IMR-90 (cell line): ENCODE measurements at regions not wholly inside any gene's neighbourhood (a gene's known extent, or its start where the extent isn't known, plus 50 kb on each side); places are given as distances from the start of the nearest gene placed in this dataset.

Experiments used
- ATAC-seq: fragments of 200-7000 bp; cut with Tn5 transposase; 2 replicates; pipeline ENCODE4 v1.9.1; 2020; ENCODE audit warnings: low read depth, mild to moderate bottlenecking, moderate library complexity
- BruUV-seq: library from RNA; stranded (reverse); fragments of 400-500 nt; replicated peaks from 2 replicates; lab custom pipeline; 2021; lab: Mats Ljungman, UMichigan
- CTCF ChIA-PET: fragments of 300-600 bp; formaldehyde crosslinking; extraction: SDS; loops from one replicate; lab custom pipeline; 2021; ENCODE audit warnings: antibody characterized with exemption; lab: Yijun Ruan, JAX
- POLR2A ChIA-PET: fragments of 300-600 bp; sonication (Branson Sonifier 250); formaldehyde crosslinking; loops from one replicate; lab custom pipeline; 2022; ENCODE audit warnings: antibody characterized with exemption; ENCODE audit not compliant: unreplicated experiment; lab: Charles Lee
- DNase-seq: peaks from one replicate; pipeline ENCODE4 v3.0.0; 2013
- H2AFZ ChIP-seq: replicated peaks from 2 replicates; pipeline ENCODE3; 2013; ENCODE audit warnings: low read length, mild to moderate bottlenecking; ENCODE audit not compliant: poor library complexity
- H2AK5ac ChIP-seq: 2 replicates; pipeline ENCODE4 v1.6.1; 2013; ENCODE audit warnings: low read depth, low read length, inconsistent platforms
- H2AK9ac ChIP-seq: replicated peaks from 2 replicates; pipeline ENCODE3; 2013; ENCODE audit warnings: mild to moderate bottlenecking, low read depth, low read length, moderate library complexity; ENCODE audit not compliant: poor library complexity
- H2BK120ac ChIP-seq: 2 replicates; pipeline ENCODE4 v1.6.1; 2013; ENCODE audit warnings: low read depth, low read length, inconsistent platforms
- H2BK15ac ChIP-seq: 3 replicates; pipeline ENCODE4 v1.6.1; 2013; ENCODE audit warnings: low read depth, low read length, inconsistent platforms
- H2BK20ac ChIP-seq: 2 replicates; pipeline ENCODE4 v1.6.1; 2013; ENCODE audit warnings: low read depth, mild to moderate bottlenecking, inconsistent platforms, low read length, moderate library complexity
- H2BK5ac ChIP-seq: 2 replicates; pipeline ENCODE4 v1.6.1; 2013; ENCODE audit warnings: mild to moderate bottlenecking, low read depth, low read length, inconsistent platforms; ENCODE audit not compliant: poor library complexity, severe bottlenecking
- H3K14ac ChIP-seq: replicated peaks from 2 replicates; pipeline ENCODE4 v1.6.1; 2013; ENCODE audit warnings: low read depth, low read length, inconsistent platforms
- H3K18ac ChIP-seq: 2 replicates; pipeline ENCODE4 v1.6.1; 2013; ENCODE audit warnings: low read depth, low read length, control low read depth
- H3K23ac ChIP-seq: 2 replicates; pipeline ENCODE4 v1.6.1; 2013; ENCODE audit warnings: low read depth, low read length, inconsistent platforms
- H3K27ac ChIP-seq: 2 replicates; pipeline ENCODE4 v1.5.1; 2013; ENCODE audit warnings: mild to moderate bottlenecking, control low read depth, low read length; ENCODE audit not compliant: insufficient read depth
- H3K27me3 ChIP-seq: 2 replicates; pipeline ENCODE4 v1.6.1; 2013; ENCODE audit warnings: low read length; ENCODE audit not compliant: control insufficient read depth, insufficient read depth
- H3K36me3 ChIP-seq: 2 replicates; pipeline ENCODE4 v1.6.1; 2013; ENCODE audit warnings: low read length, mixed read lengths; ENCODE audit not compliant: control insufficient read depth, insufficient read depth
- H3K4ac ChIP-seq: 2 replicates; pipeline ENCODE4 v1.6.1; 2013; ENCODE audit warnings: low read depth, low read length, inconsistent platforms
- H3K4me1 ChIP-seq: 2 replicates; pipeline ENCODE4 v1.6.1; 2013; ENCODE audit warnings: low read length, mixed read lengths; ENCODE audit not compliant: control insufficient read depth, insufficient read depth
- H3K4me2 ChIP-seq: 2 replicates; pipeline ENCODE4 v1.6.1; 2013; ENCODE audit warnings: low read depth, mild to moderate bottlenecking, control low read depth, low read length, moderate library complexity
- H3K4me3 ChIP-seq: 2 replicates; pipeline ENCODE4 v1.5.1; 2013; ENCODE audit warnings: low read depth, mild to moderate bottlenecking, control low read depth, low read length, moderate library complexity; ENCODE audit not compliant: insufficient read depth
- H3K56ac ChIP-seq: 2 replicates; pipeline ENCODE4 v1.6.1; 2013; ENCODE audit warnings: low read length, inconsistent platforms; ENCODE audit not compliant: insufficient read depth; ENCODE audit errors: extremely low read depth
- H3K79me1 ChIP-seq, 2 experiments: 2 replicates each; pipeline ENCODE4 v1.6.1; 2013; ENCODE audit warnings: low read length in 2 of 2, inconsistent platforms in 1 of 2, low read depth in 1 of 2
- H3K9ac ChIP-seq: 2 replicates; pipeline ENCODE4 v1.6.1; 2013; ENCODE audit warnings: low read depth, low read length, control low read depth
- H3K9me1 ChIP-seq: 2 replicates; pipeline ENCODE4 v1.6.1; 2013; ENCODE audit warnings: low read length, inconsistent platforms; ENCODE audit not compliant: insufficient read depth
- H3K9me3 ChIP-seq: 2 replicates; pipeline ENCODE4 v1.6.1; 2013; ENCODE audit warnings: low read length; ENCODE audit not compliant: control insufficient read depth, insufficient read depth
- H4K20me1 ChIP-seq: 2 replicates; pipeline ENCODE4 v1.6.1; 2013; ENCODE audit warnings: low read length, inconsistent platforms; ENCODE audit not compliant: insufficient read depth
- H4K5ac ChIP-seq: 2 replicates; pipeline ENCODE4 v1.6.1; 2013; ENCODE audit warnings: mild to moderate bottlenecking, low read depth, low read length, control low read depth
- H4K8ac ChIP-seq, 2 experiments: 2 replicates each; pipeline ENCODE4 v1.6.1; 2013; ENCODE audit warnings: low read depth in 2 of 2, low read length in 2 of 2, control low read depth in 1 of 2, inconsistent platforms in 1 of 2
- H4K91ac ChIP-seq: 2 replicates; pipeline ENCODE4 v1.6.1; 2013; ENCODE audit warnings: low read depth, low read length, inconsistent platforms; ENCODE audit not compliant: insufficient read depth
- BHLHE40 ChIP-seq: fragments of 150-350 bp; IDR thresholded peaks from 2 replicates; pipeline ENCODE4 v1.6.1; 2016; ENCODE audit warnings: mild to moderate bottlenecking, low read depth, low read length
- CEBPB ChIP-seq: IDR thresholded peaks from 2 replicates; pipeline ENCODE4 v1.6.1; 2012; ENCODE audit warnings: low read depth, low read length, improper control_type of control experiment
- CHD1 ChIP-seq: IDR thresholded peaks from 2 replicates; pipeline ENCODE4 v1.6.1; 2012; ENCODE audit warnings: low read depth, low read length, improper control_type of control experiment
- FOS ChIP-seq: fragments of 150-350 bp; IDR thresholded peaks from 2 replicates; pipeline ENCODE4 v1.6.1; 2016; ENCODE audit warnings: low read depth, low read length
- MAFK ChIP-seq: IDR thresholded peaks from 2 replicates; pipeline ENCODE4 v1.6.1; 2012; ENCODE audit warnings: low read depth, low read length, improper control_type of control experiment
- MAZ ChIP-seq: IDR thresholded peaks from 2 replicates; pipeline ENCODE4 v1.6.1; 2012; ENCODE audit warnings: low read depth, mild to moderate bottlenecking, low read length, improper control_type of control experiment, moderate library complexity, borderline replicate concordance
- MXI1 ChIP-seq: IDR thresholded peaks from 2 replicates; pipeline ENCODE4 v1.6.1; 2012; ENCODE audit warnings: low read depth, mild to moderate bottlenecking, low read length, moderate library complexity, borderline replicate concordance
- NFE2L2 ChIP-seq: fragments of 150-350 bp; IDR thresholded peaks from 2 replicates; pipeline ENCODE4 v1.6.1; 2016; ENCODE audit warnings: low read depth, mild to moderate bottlenecking, low read length
- POLR2A ChIP-seq: IDR thresholded peaks from 2 replicates; pipeline ENCODE4 v1.6.1; 2012; ENCODE audit warnings: mild to moderate bottlenecking, low read depth, low read length
- RAD21 ChIP-seq: IDR thresholded peaks from 2 replicates; pipeline ENCODE4 v1.6.1; 2012; ENCODE audit warnings: low read length, improper control_type of control experiment
- RCOR1 ChIP-seq: IDR thresholded peaks from 2 replicates; pipeline ENCODE4 v1.6.1; 2012; ENCODE audit warnings: mild to moderate bottlenecking, low read length, improper control_type of control experiment; ENCODE audit not compliant: insufficient replicate concordance
- RFX5 ChIP-seq: IDR thresholded peaks from 2 replicates; pipeline ENCODE4 v1.8.0; 2012; ENCODE audit warnings: low read depth, mild to moderate bottlenecking, low read length, moderate library complexity
- SMC3 ChIP-seq: fragments of 150-350 bp; IDR thresholded peaks from 2 replicates; pipeline ENCODE4 v1.6.1; 2016; ENCODE audit warnings: low read depth, mild to moderate bottlenecking, antibody characterized with exemption, low read length, moderate library complexity
- WGBS, 2 experiments: methylation state at CpG; one replicate each; pipeline versions ENCODE4 v1.1.5 to v1.1.7; 2013; ENCODE audit warnings: missing lambda C conversion rate in 2 of 2; ENCODE audit not compliant: insufficient read length in 1 of 2; ENCODE audit errors: extremely low coverage in 2 of 2; 5-methylcytosine and 5-hydroxymethylcytosine counted together
- dilution Hi-C: fragments of 300-500 bp; cut with HindIII; formaldehyde crosslinking; loops from one replicate; pipeline ENCODE4 v1.14.3; 2018; ENCODE audit warnings: low sequenced_read_pairs; ENCODE audit not compliant: unreplicated experiment
- in situ Hi-C: fragments of 300-500 bp; cut with MboI; formaldehyde crosslinking; loops from 3 replicates; pipeline ENCODE4 v1.14.3; 2019; ENCODE audit warnings: low sequenced_read_pairs, inconsistent platforms, mixed read lengths
- intact Hi-C: fragments of 100-400 bp; cut with micrococcal nuclease; formaldehyde crosslinking; loops from 2 replicates; pipeline ENCODE4 v1.10.0; 2022
- TF ChIP-seq, protein P1 (sequence below): fragments of 150-350 bp; IDR thresholded peaks from 2 replicates; pipeline ENCODE4 v1.6.1; 2016; ENCODE audit warnings: low read depth, mild to moderate bottlenecking, low read length, moderate library complexity, borderline replicate concordance
- TF ChIP-seq, protein P2 (sequence below): fragments of 150-350 bp; IDR thresholded peaks from 2 replicates; pipeline ENCODE4 v1.6.1; 2017; ENCODE audit warnings: mild to moderate bottlenecking, antibody characterized with exemption, low read length, low read depth
- TF ChIP-seq, protein P3 (sequence below): conservative IDR thresholded peaks from 2 replicates; pipeline ENCODE4 v1.5.1; 2012; ENCODE audit warnings: mild to moderate bottlenecking, low read depth, low read length, improper control_type of control experiment

DNA sequence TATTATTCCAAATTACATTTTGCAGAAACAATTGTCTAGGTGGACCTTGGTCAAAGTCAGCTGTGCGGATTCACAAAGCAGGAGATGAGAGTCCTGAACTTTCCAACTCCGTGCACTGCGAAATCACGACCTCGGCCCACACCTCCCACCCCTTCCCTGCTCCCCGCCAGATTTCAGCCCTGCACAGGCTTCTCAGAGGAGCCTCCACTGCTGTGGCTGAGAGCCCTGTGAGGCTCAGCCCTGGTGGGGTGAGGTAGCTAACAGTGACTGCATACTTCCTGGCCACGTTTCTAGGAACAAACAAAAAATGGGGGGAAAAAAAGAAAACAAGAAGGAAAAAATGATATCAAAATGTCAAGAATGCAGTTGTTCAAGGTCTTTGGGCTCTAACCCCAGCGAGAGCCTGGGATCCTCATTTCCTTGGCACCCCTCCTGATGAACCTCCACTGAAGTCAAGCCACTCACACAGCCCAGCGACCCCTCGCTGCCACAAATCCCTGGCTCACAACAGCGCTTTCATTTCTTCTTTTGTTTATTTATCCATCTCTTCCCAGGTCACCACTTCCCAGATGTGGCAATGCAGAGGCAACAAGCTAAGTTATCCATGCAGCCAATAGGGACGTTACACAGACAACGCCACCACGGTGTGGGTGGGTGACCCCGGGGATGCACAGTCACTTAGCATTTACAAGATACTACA lies 729.7 kb upstream of the ID2 start:
- peaks cover 6% of the 10 kb centered on the region for H3K27me3 ChIP-seq
- ATAC-seq: no peak; the same call in none of the 2 replicates
- no peak overlapping the region for H2BK5ac ChIP-seq
- WGBS, 2 experiments: 6% methylated on average over 3 of the region's 15 CpGs; no CpG with 5 or more reads in 1 of the 2 experiments
- BruUV-seq: no TSS peak
- H3K56ac ChIP-seq: no peak overlapping the region
- no peak overlapping the region for H3K14ac ChIP-seq
- no peak overlapping the region for H2AK9ac ChIP-seq
- no peak overlapping the region for H2AK5ac ChIP-seq
- H4K91ac ChIP-seq: no peak overlapping the region
- no peaks in the 10 kb centered on the region for H4K20me1 ChIP-seq
- ChIA-PET CTCF (interaction anchor here (1.2 kb wide), 1 partner anchor 11 kb away, joined by 3 read pairs; no protein-coding TSS in a partner anchor), POLR2A (no interaction called here)
- H3K4me1 ChIP-seq: no peaks in the 10 kb centered on the region
- no peak overlapping the region for H4K8ac ChIP-seq
- H3K18ac ChIP-seq: no peak overlapping the region
- H3K9me3 ChIP-seq: no peaks in the 10 kb centered on the region
- H3K36me3 ChIP-seq: no peaks in the 10 kb centered on the region
- H4K5ac ChIP-seq: no peak overlapping the region
- intact Hi-C loops: no loop called here
- H2BK15ac ChIP-seq: no peak overlapping the region
- no peak overlapping the region for H3K4me3 ChIP-seq
- H3K27ac ChIP-seq: no peak overlapping the region
- H3K4me2 ChIP-seq: peak overlapping the region; percentile 7; the same call in 1 of the 2 replicates
- no peaks in the 10 kb centered on the region for H3K9me1 ChIP-seq
- no peak overlapping the region for H3K4ac ChIP-seq
- no peak overlapping the region for H3K23ac ChIP-seq
- in situ Hi-C loops: no loop called here
- no peak for DNase-seq
- no peak overlapping the region for H2AFZ ChIP-seq
- no peak overlapping the region for H2BK120ac ChIP-seq
- H3K9ac ChIP-seq: no peak overlapping the region
- no peak overlapping the region for H2BK20ac ChIP-seq
- dilution Hi-C loops: no loop called here
- H3K79me1 ChIP-seq: no peaks in the 10 kb centered on the region
- TF ChIP-seq, protein P1, sequence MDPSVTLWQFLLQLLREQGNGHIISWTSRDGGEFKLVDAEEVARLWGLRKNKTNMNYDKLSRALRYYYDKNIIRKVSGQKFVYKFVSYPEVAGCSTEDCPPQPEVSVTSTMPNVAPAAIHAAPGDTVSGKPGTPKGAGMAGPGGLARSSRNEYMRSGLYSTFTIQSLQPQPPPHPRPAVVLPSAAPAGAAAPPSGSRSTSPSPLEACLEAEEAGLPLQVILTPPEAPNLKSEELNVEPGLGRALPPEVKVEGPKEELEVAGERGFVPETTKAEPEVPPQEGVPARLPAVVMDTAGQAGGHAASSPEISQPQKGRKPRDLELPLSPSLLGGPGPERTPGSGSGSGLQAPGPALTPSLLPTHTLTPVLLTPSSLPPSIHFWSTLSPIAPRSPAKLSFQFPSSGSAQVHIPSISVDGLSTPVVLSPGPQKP: no peak
- no peak for TF ChIP-seq CEBPB
- no peak for TF ChIP-seq RCOR1
- no peak for TF ChIP-seq SMC3
- TF ChIP-seq RAD21: no peak
- TF ChIP-seq MXI1: no peak
- TF ChIP-seq, protein P2, sequence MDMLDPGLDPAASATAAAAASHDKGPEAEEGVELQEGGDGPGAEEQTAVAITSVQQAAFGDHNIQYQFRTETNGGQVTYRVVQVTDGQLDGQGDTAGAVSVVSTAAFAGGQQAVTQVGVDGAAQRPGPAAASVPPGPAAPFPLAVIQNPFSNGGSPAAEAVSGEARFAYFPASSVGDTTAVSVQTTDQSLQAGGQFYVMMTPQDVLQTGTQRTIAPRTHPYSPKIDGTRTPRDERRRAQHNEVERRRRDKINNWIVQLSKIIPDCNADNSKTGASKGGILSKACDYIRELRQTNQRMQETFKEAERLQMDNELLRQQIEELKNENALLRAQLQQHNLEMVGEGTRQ: no peak
- TF ChIP-seq MAFK: no peak
- TF ChIP-seq RFX5: no peak
- no peak for TF ChIP-seq NFE2L2
- no peak for TF ChIP-seq FOS
- TF ChIP-seq, protein P3, sequence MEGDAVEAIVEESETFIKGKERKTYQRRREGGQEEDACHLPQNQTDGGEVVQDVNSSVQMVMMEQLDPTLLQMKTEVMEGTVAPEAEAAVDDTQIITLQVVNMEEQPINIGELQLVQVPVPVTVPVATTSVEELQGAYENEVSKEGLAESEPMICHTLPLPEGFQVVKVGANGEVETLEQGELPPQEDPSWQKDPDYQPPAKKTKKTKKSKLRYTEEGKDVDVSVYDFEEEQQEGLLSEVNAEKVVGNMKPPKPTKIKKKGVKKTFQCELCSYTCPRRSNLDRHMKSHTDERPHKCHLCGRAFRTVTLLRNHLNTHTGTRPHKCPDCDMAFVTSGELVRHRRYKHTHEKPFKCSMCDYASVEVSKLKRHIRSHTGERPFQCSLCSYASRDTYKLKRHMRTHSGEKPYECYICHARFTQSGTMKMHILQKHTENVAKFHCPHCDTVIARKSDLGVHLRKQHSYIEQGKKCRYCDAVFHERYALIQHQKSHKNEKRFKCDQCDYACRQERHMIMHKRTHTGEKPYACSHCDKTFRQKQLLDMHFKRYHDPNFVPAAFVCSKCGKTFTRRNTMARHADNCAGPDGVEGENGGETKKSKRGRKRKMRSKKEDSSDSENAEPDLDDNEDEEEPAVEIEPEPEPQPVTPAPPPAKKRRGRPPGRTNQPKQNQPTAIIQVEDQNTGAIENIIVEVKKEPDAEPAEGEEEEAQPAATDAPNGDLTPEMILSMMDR: no peak
- no peak for TF ChIP-seq POLR2A
- TF ChIP-seq BHLHE40: no peak
- no peak for TF ChIP-seq CHD1
- no peak for TF ChIP-seq MAZ
